ENCODE measurements at regions not wholly inside any gene's neighbourhood (a gene's known extent, or its start where the extent isn't known, plus 50 kb on each side); places are given as distances from the start of the nearest gene placed in this dataset.

DNA sequence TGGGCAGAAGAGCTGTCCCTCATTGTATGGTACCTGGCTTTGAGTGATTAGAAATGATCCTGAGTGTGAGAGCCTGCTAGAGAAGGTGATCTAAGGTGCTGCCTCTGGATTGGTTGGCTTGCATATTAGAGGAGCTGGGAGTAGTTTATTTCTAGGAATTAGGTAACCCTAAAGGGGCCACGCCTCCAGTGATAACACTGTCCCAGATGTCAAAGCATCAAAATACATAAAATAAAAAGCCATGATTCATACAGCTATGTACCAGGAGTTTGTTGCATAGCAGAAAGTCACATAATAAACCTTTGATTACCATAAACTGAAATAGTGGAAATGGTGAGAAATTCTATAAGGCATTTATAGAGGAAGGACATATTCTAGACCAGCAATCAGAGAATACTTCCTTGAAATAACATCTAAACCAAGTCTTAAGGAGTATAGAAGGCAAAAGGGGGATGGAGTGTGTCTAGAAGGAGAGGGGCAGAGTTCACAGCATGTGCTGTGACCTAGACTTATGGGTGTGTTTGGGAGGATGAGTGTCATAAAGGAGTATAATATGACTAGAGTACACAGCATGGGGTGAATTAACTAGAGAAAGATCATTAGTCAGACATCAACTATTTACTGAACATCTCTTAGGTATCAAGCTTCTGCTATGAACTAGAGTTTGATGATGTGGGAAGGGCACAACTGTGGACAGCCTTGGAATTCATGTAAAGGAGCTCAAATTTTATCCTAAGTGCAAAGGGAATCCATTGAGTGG, 686.4 kb downstream of the GALC start:
- DNase-seq = no peak
- H3K4me3 Mint-ChIP-seq (ENCODE audit: unreplicated experiment) = no peak overlapping the region
- H3K36me3 Mint-ChIP-seq (ENCODE audit: unreplicated experiment) = no peaks in the 10 kb centered on the region
- no peak overlapping the region for H3K27ac Mint-ChIP-seq (ENCODE audit: unreplicated experiment)
- H3K27me3 Mint-ChIP-seq (ENCODE audit: unreplicated experiment) = no peaks in the 10 kb centered on the region
- no peaks in the 10 kb centered on the region for H3K9me3 Mint-ChIP-seq (ENCODE audit: unreplicated experiment)
- no peaks in the 10 kb centered on the region for H3K4me1 Mint-ChIP-seq (ENCODE audit: low read depth, unreplicated experiment)
- no peak for TF ChIP-seq CTCF (IDR thresholded peaks at IDR 0.05; ENCODE audit: partially characterized antibody, unreplicated experiment)

DNA sequence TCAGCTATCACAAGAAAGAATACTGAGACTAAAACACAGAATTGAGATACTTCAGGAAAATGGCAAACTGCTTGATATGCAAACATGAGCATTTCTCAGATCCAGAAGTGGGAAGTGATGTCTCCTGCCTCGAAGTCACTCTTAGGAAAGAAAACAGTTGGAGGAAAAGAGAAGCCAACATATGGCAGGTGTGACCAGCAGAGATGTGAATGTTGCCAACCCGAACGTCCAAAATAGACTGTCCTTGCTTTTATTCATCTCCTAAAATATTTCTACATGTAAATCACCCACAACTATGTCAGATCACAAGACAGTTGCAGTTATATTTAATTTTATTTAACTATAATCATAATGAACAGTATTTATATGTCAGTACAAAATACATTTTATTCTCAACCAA, 687.6 kb downstream of the GALC start:
- no peak overlapping the region for H3K27ac Mint-ChIP-seq (ENCODE audit: unreplicated experiment)
- no peaks in the 10 kb centered on the region for H3K9me3 Mint-ChIP-seq (ENCODE audit: unreplicated experiment)
- DNase-seq = no peak
- no peak overlapping the region for H3K4me3 Mint-ChIP-seq (ENCODE audit: unreplicated experiment)
- H3K36me3 Mint-ChIP-seq (ENCODE audit: unreplicated experiment) = no peaks in the 10 kb centered on the region
- H3K4me1 Mint-ChIP-seq (ENCODE audit: low read depth, unreplicated experiment) = no peaks in the 10 kb centered on the region
- no peak for TF ChIP-seq CTCF (IDR thresholded peaks at IDR 0.05; ENCODE audit: partially characterized antibody, unreplicated experiment)
- H3K27me3 Mint-ChIP-seq (ENCODE audit: unreplicated experiment) = no peaks in the 10 kb centered on the region

- peaks cover 1% of the 10 kb centered on the region for H3K27me3 Mint-ChIP-seq (ENCODE audit: unreplicated experiment)
- no peak for DNase-seq
- no peak for TF ChIP-seq CTCF (IDR thresholded peaks at IDR 0.05; ENCODE audit: partially characterized antibody, unreplicated experiment)
- no peaks in the 10 kb centered on the region for H3K9me3 Mint-ChIP-seq (ENCODE audit: unreplicated experiment)
- H3K36me3 Mint-ChIP-seq (ENCODE audit: unreplicated experiment) = no peaks in the 10 kb centered on the region
- no peaks in the 10 kb centered on the region for H3K4me1 Mint-ChIP-seq (ENCODE audit: low read depth, unreplicated experiment)
- no peak overlapping the region for H3K27ac Mint-ChIP-seq (ENCODE audit: unreplicated experiment)
- H3K4me3 Mint-ChIP-seq (ENCODE audit: unreplicated experiment) = no peak overlapping the region
These were observed 688.6 kb downstream of the GALC start for GRCh38 chr14:87304404-87304803.

DNA sequence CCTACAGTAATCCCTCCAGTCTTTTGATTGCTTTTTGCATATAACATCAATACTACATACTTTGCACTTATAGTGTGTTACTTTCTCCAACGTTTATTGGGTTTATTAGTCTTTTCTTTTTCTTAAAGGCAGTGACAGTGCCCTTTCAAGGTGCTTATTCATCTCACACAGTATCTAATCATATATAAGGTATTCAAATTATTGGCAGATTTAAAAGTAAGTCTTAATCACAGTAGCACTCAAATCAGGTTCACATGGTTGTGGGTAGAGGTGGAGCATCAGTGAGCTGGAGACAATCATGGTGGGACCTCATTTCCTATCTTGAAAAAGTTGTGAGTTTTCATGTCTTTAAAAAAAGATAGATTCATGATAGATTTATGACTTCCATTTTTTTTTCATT, 706.2 kb downstream of the GALC start:
- no peak for TF ChIP-seq CTCF (IDR thresholded peaks at IDR 0.05; ENCODE audit: partially characterized antibody, unreplicated experiment)
- H3K27ac Mint-ChIP-seq (ENCODE audit: unreplicated experiment) = no peak overlapping the region
- H3K36me3 Mint-ChIP-seq (ENCODE audit: unreplicated experiment) = no peaks in the 10 kb centered on the region
- no peak overlapping the region for H3K4me3 Mint-ChIP-seq (ENCODE audit: unreplicated experiment)
- no peaks in the 10 kb centered on the region for H3K27me3 Mint-ChIP-seq (ENCODE audit: unreplicated experiment)
- no peak for DNase-seq
- peaks cover 8% of the 10 kb centered on the region for H3K4me1 Mint-ChIP-seq (ENCODE audit: low read depth, unreplicated experiment)
- peaks cover 4% of the 10 kb centered on the region for H3K9me3 Mint-ChIP-seq (ENCODE audit: unreplicated experiment)

DNA sequence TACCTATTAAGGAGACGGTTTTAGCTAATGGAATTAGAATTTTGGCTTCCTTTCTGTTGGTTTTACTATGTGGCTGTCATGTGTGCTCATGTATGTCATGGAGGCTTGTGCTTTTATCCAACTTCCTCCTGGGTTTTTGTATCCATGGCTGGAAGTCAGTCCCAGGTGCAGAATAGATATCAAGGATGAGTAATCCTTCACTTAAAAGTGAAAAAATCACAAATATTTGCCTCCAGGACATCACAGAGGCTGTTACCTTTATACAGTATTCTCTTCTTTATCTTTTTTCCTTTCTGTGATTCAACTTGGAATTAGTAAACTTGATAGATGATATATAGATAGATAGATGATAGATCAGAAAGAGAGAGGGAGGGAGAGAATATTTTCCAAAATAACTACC, 706.8 kb downstream of the GALC start:
- Mint-ChIP-seq H3K9me3 (ENCODE audit: unreplicated experiment) (peaks cover 4% of the 10 kb centered on the region), H3K27me3 (ENCODE audit: unreplicated experiment) (no peaks in the 10 kb centered on the region), H3K27ac (ENCODE audit: unreplicated experiment) (no peak overlapping the region), H3K4me1 (ENCODE audit: low read depth, unreplicated experiment) (peaks cover 8% of the 10 kb centered on the region), H3K36me3 (ENCODE audit: unreplicated experiment) (no peaks in the 10 kb centered on the region), H3K4me3 (ENCODE audit: unreplicated experiment) (no peak overlapping the region)
- DNase-seq = no peak
- no peak for TF ChIP-seq CTCF (IDR thresholded peaks at IDR 0.05; ENCODE audit: partially characterized antibody, unreplicated experiment)

Data from glutamatergic neuron (in vitro differentiated cells).